GM19468 (cell line): ENCODE measurements at regions not wholly inside any gene's neighbourhood (a gene's known extent, or its start where the extent isn't known, plus 50 kb on each side); places are given as distances from the start of the nearest gene placed in this dataset.

Experiments
- ATAC-seq: cut with Tn5 transposase; IDR thresholded peaks from one replicate; pipeline ENCODE4 v1.9.1; 2021; ENCODE audit warnings: mild to moderate bottlenecking, moderate library complexity, moderate number of reproducible peaks; ENCODE audit not compliant: unreplicated experiment; ENCODE audit errors: extremely low read depth

DNA sequence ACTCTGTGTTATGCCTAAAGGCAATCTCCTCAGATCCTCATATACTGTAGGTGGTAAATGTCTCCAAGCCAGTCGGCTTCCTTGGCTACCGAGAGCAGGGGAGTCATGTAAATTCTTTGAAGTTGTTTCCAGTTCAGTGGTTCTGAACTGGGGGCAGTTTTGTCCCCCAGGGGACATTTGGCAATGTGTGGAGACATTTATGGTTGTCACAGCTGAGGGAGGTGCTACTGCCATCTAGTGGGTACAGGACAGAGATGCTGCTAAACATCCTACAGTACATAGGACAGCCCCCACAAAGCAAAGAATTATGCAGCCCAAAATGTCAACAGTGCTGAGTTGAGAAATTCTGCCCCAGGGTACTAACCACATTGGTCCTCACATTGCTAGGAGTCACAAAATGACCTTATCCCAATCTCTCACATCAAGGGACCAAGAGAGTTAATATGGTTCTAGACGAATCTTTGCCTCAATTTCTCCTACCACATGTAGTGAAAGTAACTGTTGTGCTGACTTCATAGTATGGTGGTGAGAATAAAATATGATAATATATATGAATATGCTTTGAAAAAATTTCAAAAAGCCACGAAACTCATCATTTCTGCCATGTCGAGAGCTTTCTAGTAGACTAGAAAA, 104.4 kb upstream of the ARHGAP24 start:
- ATAC-seq = peak; percentile 73

DNA sequence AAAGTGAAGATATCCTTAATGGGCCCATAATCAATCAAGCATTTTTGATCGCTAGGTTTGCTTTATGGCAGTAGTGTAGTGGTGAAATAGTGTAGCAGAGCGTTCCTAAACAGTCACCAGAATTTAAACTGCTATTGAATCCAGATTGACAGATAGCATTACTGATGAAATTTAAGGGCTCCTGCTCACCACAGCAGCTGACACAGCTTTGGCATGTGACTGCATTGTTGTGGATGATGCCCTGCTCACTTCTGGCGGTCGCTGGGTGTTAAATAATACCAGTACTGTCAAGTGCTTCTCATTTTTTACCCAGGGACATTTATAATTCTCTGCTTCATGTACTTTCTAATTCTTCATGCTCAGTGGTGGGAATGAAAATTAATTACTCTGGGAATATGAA, 102.0 kb upstream of the ARHGAP24 start:
- ATAC-seq = no peak

DNA sequence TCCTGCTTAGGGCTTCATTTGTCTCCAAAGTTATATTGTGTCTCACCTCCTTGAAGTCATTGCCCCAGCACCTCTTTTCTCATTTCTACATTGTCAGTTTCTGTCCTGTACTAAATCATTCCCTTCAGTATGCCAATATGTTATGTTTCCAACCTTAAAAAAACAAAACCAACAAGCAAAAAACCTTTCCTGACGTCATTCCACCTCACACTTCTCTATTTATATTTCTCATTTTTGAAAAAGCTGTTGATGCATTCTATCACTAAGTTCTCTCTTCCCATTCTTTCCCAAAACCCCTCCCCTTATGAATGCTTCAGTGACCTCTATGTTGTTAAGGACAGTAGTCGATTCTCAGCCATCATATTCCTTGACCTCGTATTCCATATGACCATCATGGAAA, 98.7 kb upstream of the ARHGAP24 start:
- ATAC-seq = no peak

DNA sequence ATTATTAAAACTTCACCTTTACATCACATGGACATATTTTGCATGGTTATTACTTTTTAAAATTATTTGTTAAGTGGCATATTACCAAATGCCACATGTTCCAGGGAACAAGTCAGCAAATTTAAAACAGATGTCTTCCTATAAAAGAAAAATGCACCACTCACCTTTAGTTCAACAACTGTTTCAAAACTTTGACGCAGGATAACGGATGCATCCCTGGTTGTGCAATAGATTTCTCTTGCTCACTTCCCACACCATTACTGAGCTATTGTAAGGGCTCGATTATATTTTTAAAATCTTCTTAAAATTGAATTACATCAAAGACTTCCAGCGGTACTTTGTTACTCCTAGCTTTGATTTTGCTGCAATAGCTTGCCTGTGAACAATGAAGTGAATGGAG, 93.0 kb upstream of the ARHGAP24 start:
- ATAC-seq = no peak

DNA sequence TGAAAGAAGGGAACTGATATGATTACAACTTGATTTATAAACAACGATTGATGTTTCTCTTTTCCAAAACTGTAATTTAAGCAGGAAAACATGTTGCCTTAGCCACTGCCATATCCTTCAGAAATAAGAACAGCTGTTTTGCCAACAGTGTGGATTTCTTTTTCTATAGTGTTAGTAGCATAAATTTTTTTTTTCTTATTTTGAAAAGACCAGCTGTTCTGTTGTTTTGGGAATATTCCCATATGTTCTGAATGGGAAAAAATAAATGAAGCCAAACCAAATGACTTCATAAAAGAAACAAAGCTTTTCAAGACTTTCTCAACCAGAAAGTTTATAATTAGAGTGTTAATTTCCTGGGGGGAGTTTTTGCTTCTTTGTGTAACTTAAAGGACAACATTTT, 83.9 kb upstream of the ARHGAP24 start:
- no peak for ATAC-seq

DNA sequence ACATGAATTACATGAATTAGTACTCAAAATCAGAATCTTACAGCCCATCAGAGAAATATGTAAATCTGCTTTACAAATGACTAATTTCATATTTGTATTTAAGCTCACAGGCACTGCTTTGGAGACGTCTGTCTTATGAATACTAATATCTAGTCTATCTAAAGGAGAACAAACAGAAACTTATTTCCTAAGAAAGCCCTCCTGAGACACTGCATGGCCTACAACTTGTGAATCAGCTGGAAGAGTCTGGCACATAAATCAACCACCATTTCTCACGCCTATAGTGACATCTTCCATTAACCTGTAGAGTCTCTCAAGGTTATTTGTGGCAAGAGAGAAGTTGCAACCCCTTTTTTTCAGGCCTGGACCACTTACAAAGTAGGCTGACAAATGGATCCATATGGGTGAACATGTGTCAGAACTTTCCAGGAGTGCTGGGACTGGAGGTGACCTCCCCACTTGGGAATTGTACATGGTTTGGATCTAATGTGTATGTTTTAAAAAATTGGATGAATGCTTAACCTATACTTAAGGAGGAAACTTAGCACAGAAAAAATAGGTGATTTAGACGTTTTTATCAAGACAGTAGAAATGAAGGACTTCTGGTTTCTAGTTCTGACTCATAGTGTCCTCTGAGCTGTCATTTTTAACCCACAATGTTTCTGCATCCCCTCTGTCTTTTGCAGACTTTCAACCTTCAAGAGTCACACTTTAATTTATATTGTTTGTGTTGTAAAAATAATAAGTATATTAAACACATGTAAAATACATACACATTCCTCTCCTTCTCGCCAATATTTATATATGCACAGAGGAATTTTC, 83.2 kb upstream of the ARHGAP24 start:
- ATAC-seq = peak; percentile 75

DNA sequence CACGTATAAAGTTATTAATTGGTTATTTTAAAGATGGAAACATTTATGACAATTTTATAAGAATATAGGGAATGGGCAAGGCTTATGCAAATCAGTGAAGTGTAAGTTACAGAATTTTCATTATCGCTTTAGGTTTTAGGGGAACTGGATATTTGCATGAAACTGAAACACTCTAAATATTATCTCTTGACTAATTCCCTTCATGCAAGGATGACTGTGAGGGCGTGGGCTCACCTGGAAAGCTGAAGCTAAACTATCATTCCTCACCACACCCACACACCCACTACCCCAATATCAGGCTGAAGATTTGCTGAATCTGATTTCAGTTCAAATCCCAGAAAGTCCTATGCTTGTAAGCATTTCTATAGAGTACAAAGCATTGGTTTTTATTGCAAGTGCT, 81.7 kb upstream of the ARHGAP24 start:
- ATAC-seq = no peak

DNA sequence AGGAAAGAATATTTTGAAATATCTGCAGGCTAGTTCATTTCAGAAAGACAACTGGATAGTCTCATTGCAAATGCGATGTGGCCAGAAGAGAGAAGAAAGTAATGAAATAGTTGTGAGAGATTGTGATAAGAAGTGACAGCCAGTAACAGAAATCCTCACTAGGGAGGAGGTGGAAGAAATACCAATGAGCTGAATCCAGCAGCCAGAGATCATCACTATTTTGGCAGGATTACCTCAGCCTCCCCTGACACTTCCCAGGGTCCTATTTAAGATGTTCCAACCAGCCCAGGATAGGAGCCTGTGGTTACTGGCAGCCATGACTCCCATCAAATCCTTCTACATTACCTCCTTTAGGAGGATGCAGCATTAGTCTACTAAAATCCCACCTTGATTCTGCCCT, 76.7 kb upstream of the ARHGAP24 start:
- no peak for ATAC-seq

DNA sequence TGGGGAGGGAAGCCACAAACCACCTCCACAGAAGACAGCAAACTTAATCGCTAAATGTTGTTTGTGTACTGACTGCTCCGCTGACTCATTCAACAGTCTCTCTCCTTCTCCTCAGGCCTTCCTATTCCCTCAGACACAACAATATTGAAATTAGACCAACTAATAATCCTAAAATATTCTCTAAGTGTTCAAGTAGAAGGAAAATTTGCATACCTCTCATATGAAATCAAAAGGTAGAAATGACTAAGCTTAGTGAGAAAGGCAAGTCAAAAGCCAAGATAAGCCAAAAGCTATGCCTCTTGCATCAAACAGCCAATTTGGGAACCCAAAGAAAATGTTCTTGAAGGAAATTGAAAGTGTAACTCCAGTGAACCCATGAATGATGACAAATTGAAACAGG, 75.7 kb upstream of the ARHGAP24 start:
- ATAC-seq = peak; percentile 83

DNA sequence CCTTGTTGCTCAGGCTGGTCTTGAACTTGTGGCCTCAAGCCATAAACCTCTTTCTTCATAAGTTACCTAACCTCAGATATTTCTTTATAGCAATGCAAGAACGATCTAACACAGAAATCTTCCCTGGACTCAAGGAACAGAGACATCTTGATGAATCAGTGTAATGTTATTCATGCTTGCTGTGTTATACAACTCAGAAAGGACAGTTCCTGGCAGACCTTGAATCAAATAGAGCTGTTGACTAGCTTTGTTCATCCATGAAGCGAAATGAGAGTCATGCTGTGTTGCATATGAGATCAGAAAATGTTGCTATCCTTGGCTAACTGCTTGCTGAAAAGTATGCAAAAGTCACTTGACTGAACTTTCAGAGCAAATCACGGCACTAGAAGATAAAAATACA, 72.6 kb upstream of the ARHGAP24 start:
- ATAC-seq = no peak

DNA sequence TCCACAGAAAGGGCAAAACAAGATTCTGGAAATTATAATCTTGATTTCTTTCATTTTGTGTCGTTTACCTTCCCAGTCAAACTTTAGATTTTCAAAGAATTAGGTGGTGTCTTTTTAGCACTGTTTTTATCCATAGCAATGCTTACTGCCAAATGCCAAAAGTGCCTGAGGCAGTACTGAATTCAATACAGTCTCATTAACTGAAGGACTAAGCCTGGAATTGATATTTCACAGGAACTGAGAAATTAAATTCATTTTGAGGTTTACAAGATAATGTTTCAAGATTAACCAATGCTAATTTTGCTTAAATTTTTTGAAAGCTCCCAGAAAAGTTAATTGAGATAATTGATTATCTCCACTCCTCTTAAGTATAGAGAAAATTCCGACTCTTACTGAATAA, 68.8 kb upstream of the ARHGAP24 start:
- no peak for ATAC-seq

DNA sequence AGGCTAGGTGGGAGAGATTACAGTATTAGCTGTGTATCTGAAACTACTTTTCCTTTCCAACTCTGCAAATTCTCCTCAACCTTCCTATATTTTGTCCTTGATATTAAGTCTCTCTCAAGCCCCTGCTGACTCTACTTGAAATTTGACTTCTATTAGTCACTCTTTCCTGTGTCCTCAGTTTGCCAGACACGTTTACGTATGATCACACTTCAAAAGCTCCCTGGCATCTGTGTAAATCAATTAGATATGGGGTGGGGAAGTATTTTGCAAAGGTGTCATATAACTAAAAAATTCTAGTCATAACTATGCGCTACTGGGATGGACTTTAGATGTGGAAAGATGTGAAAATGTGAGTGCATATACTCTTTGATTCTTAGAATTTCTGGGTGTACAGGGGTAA, 67.4 kb upstream of the ARHGAP24 start:
- ATAC-seq = no peak

DNA sequence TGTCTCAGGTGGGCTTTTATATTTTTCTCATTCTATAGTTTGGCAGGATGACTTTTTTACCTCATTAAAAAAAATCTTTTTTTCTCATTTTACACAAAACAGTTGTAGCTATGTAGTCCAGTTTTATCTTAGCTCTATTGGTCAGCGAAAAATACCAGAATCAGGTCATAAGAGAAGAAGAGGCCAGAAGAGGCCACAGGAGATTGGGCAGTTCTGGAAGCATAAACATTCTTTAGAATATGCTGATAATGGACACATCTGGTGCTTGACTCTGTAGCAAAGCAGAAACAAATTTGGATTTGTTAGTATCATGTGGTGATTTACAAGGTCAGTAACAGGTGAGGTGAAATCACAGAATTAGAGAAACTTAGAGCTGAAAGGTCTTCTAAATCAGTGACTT, 66.6 kb upstream of the ARHGAP24 start:
- ATAC-seq = no peak

DNA sequence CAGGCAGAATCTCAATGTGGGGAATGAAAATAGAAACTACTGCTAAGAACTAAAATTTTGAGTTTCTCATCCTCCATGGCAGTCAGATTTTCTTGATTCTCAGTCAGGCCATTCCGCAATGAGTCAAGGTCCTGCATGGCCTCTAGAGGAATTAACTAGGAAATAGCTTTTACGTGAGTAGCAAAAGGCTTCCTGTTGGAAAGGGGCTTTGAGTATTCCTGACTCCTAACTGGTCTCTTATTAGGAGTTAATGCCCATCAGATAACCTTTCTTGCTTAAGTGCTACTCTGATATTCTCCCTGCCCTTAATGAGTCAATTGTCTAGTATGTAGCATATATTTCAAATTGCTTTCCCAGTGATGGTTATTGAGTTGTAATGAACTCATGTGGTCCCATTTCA, 65.7 kb upstream of the ARHGAP24 start:
- ATAC-seq = no peak

DNA sequence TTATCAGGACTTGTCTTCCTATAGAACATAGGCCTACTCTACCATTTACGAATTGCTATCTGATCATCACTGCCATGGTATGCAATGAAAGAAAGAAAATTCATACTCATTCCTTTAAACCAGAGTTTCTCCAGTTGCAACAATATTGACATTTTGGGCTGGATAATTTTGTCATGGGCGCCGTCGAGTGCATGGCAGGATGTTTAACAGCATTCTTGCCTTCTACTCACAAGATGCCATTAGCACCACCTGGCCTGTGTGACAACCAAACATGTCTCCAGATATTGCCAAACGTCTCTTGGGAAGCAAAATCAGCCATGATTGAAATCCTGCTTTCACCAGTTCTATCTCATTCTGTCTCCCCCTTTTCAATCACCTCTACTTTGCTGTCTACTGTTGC, 63.6 kb upstream of the ARHGAP24 start:
- no peak for ATAC-seq

DNA sequence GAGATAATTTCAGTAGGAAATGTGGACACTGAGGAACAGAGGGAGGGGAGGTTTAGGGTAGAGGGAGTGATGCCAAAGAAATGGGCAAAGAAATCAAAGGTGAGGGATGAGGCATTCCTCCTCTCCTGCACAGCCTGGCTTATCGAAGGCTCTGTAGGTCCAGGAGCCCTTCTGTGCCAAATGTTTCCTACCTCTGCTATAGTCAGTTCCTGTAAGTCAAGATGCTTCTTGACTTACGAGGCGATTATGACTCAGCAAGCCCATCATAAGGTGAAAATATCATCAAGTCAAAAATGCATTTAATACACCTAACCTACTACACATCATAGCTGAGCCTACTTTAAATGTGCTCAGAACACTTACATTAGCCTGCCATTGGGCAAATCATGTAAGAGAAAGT, 60.0 kb upstream of the ARHGAP24 start:
- ATAC-seq = no peak

DNA sequence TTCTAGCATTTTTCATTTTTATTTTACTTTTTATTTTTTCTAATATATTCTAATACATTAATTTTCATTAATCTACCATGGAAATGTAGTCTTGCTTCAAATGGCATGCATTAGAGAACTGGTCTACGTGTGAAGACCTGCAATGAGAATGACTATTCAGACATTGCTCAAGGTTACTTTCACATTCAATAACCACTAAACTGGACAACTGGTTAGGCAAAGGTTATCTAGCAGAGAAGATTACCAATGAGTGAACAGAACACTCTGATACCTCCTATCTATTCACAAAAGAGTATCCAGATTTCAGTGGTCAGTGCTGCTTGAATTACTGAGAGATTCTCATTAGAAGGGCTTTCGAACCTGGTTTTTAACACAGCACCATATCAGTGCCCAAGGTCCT, 58.9 kb upstream of the ARHGAP24 start:
- ATAC-seq = no peak

DNA sequence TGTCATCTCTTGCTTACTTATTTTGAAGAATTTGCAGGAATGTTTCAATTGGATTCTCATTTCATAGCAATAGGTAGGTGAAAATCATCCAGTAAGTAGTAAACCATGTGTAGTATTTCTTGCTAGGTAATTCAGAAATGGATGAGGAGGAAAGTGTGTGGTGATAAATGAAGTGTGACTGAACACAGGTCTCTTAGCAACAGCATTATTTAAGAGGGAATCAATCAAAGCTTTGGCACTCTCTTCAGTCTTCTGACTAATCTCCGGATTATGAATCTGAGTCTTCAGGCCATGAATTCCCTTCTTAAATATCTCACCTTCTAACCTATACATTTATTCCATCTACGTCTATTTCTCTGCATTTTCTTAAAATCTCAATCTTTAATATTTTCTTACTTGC, 55.8 kb upstream of the ARHGAP24 start:
- no peak for ATAC-seq

DNA sequence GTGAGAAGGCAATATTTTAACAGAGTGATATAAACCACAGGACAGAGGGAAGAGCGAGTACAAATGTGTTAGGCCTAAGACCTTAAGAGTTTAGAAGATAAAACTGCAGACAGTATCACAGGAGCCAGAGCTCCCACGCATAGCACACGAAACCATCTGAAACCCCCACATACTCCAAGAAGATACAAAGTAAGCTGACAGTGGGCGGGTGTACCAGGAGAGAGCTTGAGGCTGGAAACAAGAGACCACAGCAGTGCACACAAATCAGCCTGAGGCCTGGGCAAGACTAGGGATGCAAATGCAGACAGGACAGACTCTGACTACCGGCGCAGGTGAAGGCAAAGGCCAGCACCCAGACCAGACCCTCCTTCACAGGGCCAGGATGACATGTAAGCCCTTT, 54.1 kb upstream of the ARHGAP24 start:
- no peak for ATAC-seq

DNA sequence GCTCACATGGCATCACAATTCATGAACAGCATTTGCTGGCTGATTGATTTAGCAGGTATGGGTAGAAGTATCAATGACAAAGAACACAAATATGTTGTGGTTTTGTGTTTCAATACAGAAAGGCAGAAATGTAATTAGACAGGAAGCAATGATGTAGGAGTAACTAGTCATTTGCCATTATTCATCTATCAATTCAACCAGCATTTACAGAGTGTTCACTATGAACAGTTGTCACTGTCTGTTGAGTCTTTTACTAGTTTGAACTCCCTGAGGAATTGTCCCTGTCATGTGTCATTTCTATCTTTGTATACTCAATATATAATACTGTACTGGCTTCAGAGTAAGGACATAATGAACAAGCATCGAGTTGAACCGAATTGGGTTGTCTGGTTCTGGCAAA, 51.5 kb upstream of the ARHGAP24 start:
- ATAC-seq = peak; percentile 42
